Sigmoid colon (tissue), 6 donors: ENCODE measurements at regions not wholly inside any gene's neighbourhood (a gene's known extent, or its start where the extent isn't known, plus 50 kb on each side); places are given as distances from the start of the nearest gene placed in this dataset.

Experiments
- DNase-seq: peaks from one replicate; pipeline ENCODE4 v3.0.0-alpha.2; 2019
- H3K27ac ChIP-seq, 4 donors: fragments of 200-600 bp; sonication (generic); one replicate each; pipeline ENCODE4 v1.5.1; 2016 to 2019; ENCODE audit warnings: mild to moderate bottlenecking in 1 of 4
- H3K27me3 ChIP-seq, 3 donors: fragments of 200-600 bp; sonication (generic); one replicate each; pipeline ENCODE4 v1.5.1; 2019; ENCODE audit warnings: mild to moderate bottlenecking in 1 of 3
- H3K36me3 ChIP-seq, 4 donors: fragments of 200-600 bp; sonication (generic); one replicate each; pipeline ENCODE4 v1.5.1; 2016 to 2019
- H3K4me1 ChIP-seq, 4 donors: fragments of 200-600 bp; sonication (generic); one replicate each; pipeline ENCODE4 v1.5.1; 2017 to 2019
- H3K4me3 ChIP-seq, 4 donors: fragments of 200-600 bp; sonication (generic); one replicate each; pipeline ENCODE4 v1.5.1; 2017 to 2019; ENCODE audit warnings: mild to moderate bottlenecking in 2 of 4, moderate library complexity in 1 of 4
- H3K9me3 ChIP-seq, 4 donors: fragments of 200-600 bp in 3 of 4; sonication (generic) in 3 of 4; one replicate each; pipeline versions ENCODE4 v1.5.1 to v1.6.1; 2013 to 2019
- CTCF ChIP-seq, 4 experiments: fragments of 450-650 bp in 3 of 4; fragments of 200-600 bp in 1 of 4; IDR thresholded peaks; one replicate each; pipeline ENCODE4 v1.5.1; 2016 to 2019; ENCODE audit warnings: antibody characterized with exemption in 4 of 4, mild to moderate bottlenecking in 3 of 4, moderate library complexity in 2 of 4
- EP300 ChIP-seq, 4 donors: sonication (generic); formaldehyde crosslinking; IDR thresholded peaks; one replicate each; pipeline ENCODE4 v1.6.1; 2017; ENCODE audit warnings: antibody characterized with exemption in 4 of 4
- POLR2A ChIP-seq, 2 donors: fragments of 450-650 bp; IDR thresholded peaks; one replicate each; pipeline ENCODE4 v1.6.1; 2016; ENCODE audit warnings: antibody characterized with exemption in 2 of 2, mild to moderate bottlenecking in 2 of 2, moderate library complexity in 2 of 2
- POLR2AphosphoS5 ChIP-seq, 4 donors: sonication (generic); formaldehyde crosslinking; IDR thresholded peaks; one replicate each; pipeline ENCODE4 v1.6.1; 2017; ENCODE audit warnings: antibody characterized with exemption in 4 of 4
- WGBS, 2 donors: extraction: QIAGEN DNeasy Blood & Tissue Kit; methylation state at CpG; one replicate each; pipeline ENCODE4 v1.1.7; 2013; 5-methylcytosine and 5-hydroxymethylcytosine counted together
- intact Hi-C: fragments of 100-400 bp; cut with DNase I; formaldehyde crosslinking; loops from one replicate; pipeline ENCODE4 v1.15.1; 2023
- donor health status: healthy with polysubstance abuse.
- donor health status: healthy.

GRCh38 chr13:111939666-111940278 lies 127.2 kb upstream of the SOX1 start:
- H3K9me3 ChIP-seq = no peaks in the 10 kb centered on the region
- no peak overlapping the region for H3K27ac ChIP-seq
- intact Hi-C loops = no loop called here
- peaks cover 0 to 26% (median 0%) of the 10 kb centered on the region in 3 donors for H3K27me3 ChIP-seq
- peaks cover 0 to 9% (median 2%) of the 10 kb centered on the region in 4 donors for H3K4me1 ChIP-seq
- no peaks in the 10 kb centered on the region for H3K36me3 ChIP-seq
- TF ChIP-seq CTCF (IDR thresholded peaks at IDR 0.05) (no peak), POLR2AphosphoS5 (IDR thresholded peaks at IDR 0.05) (no peak), EP300 (IDR thresholded peaks at IDR 0.05) (no peak), POLR2A (IDR thresholded peaks at IDR 0.05) (no peak)
- DNase-seq = no peak
- WGBS, 2 donors = 51 to 65% methylated on average over 3 of the region's 3 CpGs
- no peak overlapping the region for H3K4me3 ChIP-seq

- no peak overlapping the region for H3K27ac ChIP-seq
- WGBS, 2 donors = 81 to 85% methylated on average over 4 of the region's 4 CpGs
- H3K4me3 ChIP-seq = no peak overlapping the region
- peaks cover 0 to 27% (median 0%) of the 10 kb centered on the region in 3 donors for H3K27me3 ChIP-seq
- H3K36me3 ChIP-seq = no peaks in the 10 kb centered on the region
- H3K4me1 ChIP-seq = peaks cover 0 to 9% (median 2%) of the 10 kb centered on the region in 4 donors
- intact Hi-C loops = no loop called here
- DNase-seq = no peak
- no peaks in the 10 kb centered on the region for H3K9me3 ChIP-seq
- TF ChIP-seq CTCF (IDR thresholded peaks at IDR 0.05) (no peak), POLR2AphosphoS5 (IDR thresholded peaks at IDR 0.05) (no peak), EP300 (IDR thresholded peaks at IDR 0.05) (no peak), POLR2A (IDR thresholded peaks at IDR 0.05) (no peak)
Observed at GRCh38 chr13:111940892-111941291, 126.1 kb upstream of the SOX1 start.

GRCh38 chr13:111941845-111942447 lies 125.0 kb upstream of the SOX1 start:
- Histone ChIP-seq H3K4me3 (no peak overlapping the region), H3K27me3 (peaks cover 0 to 36% (median 0%) of the 10 kb centered on the region in 3 donors), H3K36me3 (no peaks in the 10 kb centered on the region), H3K4me1 (peaks cover 0 to 9% (median 2%) of the 10 kb centered on the region in 4 donors), H3K9me3 (no peaks in the 10 kb centered on the region), H3K27ac (no peak overlapping the region)
- DNase-seq = no peak
- WGBS, 2 donors = 78 to 84% methylated on average over 8 of the region's 8 CpGs
- intact Hi-C loops = no loop called here
- no peak for TF ChIP-seq EP300 (IDR thresholded peaks at IDR 0.05)
- no peak for TF ChIP-seq POLR2AphosphoS5 (IDR thresholded peaks at IDR 0.05)
- TF ChIP-seq POLR2A (IDR thresholded peaks at IDR 0.05) = no peak
- TF ChIP-seq CTCF (IDR thresholded peaks at IDR 0.05) = no peak

GRCh38 chr13:111943229-111943795 lies 123.6 kb upstream of the SOX1 start:
- WGBS, 2 donors = 63 to 77% methylated on average over 18 of the region's 18 CpGs
- no peaks in the 10 kb centered on the region for H3K36me3 ChIP-seq
- TF ChIP-seq EP300 (IDR thresholded peaks at IDR 0.05) (no peak), POLR2AphosphoS5 (IDR thresholded peaks at IDR 0.05) (no peak), POLR2A (IDR thresholded peaks at IDR 0.05) (no peak), CTCF (IDR thresholded peaks at IDR 0.05) (no peak)
- DNase-seq = no peak
- H3K4me1 ChIP-seq = no peaks in the 10 kb centered on the region
- intact Hi-C loops = no loop called here
- peaks cover 0 to 31% (median 0%) of the 10 kb centered on the region in 3 donors for H3K27me3 ChIP-seq
- H3K9me3 ChIP-seq = no peaks in the 10 kb centered on the region
- H3K27ac ChIP-seq = no peak overlapping the region
- no peak overlapping the region for H3K4me3 ChIP-seq
